ENCODE measurements at regions not wholly inside any gene's neighbourhood (a gene's known extent, or its start where the extent isn't known, plus 50 kb on each side); places are given as distances from the start of the nearest gene placed in this dataset.

GRCh38 chr3:65265942-65266590 is 578.3 kb upstream of the ADAMTS9 start:
- POLR2A ChIA-PET: no interaction called here
- Histone ChIP-seq H3K27ac (ENCODE audit: low read depth in 2 of 2, low read length in 1 of 2) (no peak overlapping the region), H3K4me2 (no peak overlapping the region), H3K27me3 (ENCODE audit: insufficient read depth) (no peaks in the 10 kb centered on the region), H3K9ac (no peak overlapping the region), H3F3A (replicated peaks; ENCODE audit: insufficient read depth) (no peaks in the 10 kb centered on the region), H2AFZ (ENCODE audit: low read depth) (no peak overlapping the region), H3K9me2 (no peaks in the 10 kb centered on the region), H3K4me3 (ENCODE audit: low read depth in 2 of 2, low read length in 1 of 2) (no peak overlapping the region), H4K20me1 (ENCODE audit: insufficient read depth) (no peaks in the 10 kb centered on the region), H3K79me2 (ENCODE audit: insufficient read depth) (no peaks in the 10 kb centered on the region), H3K36me3 (replicated peaks in 1 of 2; ENCODE audit: control insufficient read depth in 1 of 2, insufficient read depth in 2 of 2, low read length in 1 of 2) (no peaks in the 10 kb centered on the region), H3K9me3 (no peaks in the 10 kb centered on the region), H3K4me1 (ENCODE audit: control insufficient read depth in 1 of 2, insufficient read depth in 2 of 2, low read depth in 1 of 2, low read length in 1 of 2) (no peaks in the 10 kb centered on the region)
- CTCF ChIA-PET: interaction anchor here (1.4 kb wide), 1 partner anchor 10 kb away, joined by 3 read pairs; no protein-coding TSS in a partner anchor
- no peak for DNase-seq
- WGBS (ENCODE audit: low lambda C conversion rate): 49% methylated on average over 4 of the region's 4 CpGs
- no peak for TF ChIP-seq FOXM1 (IDR thresholded peaks at IDR 0.05; ENCODE audit: low read depth)
- TF ChIP-seq SMC3 (IDR thresholded peaks at IDR 0.05; ENCODE audit: low read depth, low read length): no peak
- TF ChIP-seq JUND (IDR thresholded peaks at IDR 0.05): no peak
- TF ChIP-seq, protein P1, sequence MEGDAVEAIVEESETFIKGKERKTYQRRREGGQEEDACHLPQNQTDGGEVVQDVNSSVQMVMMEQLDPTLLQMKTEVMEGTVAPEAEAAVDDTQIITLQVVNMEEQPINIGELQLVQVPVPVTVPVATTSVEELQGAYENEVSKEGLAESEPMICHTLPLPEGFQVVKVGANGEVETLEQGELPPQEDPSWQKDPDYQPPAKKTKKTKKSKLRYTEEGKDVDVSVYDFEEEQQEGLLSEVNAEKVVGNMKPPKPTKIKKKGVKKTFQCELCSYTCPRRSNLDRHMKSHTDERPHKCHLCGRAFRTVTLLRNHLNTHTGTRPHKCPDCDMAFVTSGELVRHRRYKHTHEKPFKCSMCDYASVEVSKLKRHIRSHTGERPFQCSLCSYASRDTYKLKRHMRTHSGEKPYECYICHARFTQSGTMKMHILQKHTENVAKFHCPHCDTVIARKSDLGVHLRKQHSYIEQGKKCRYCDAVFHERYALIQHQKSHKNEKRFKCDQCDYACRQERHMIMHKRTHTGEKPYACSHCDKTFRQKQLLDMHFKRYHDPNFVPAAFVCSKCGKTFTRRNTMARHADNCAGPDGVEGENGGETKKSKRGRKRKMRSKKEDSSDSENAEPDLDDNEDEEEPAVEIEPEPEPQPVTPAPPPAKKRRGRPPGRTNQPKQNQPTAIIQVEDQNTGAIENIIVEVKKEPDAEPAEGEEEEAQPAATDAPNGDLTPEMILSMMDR (IDR thresholded peaks at IDR 0.05): no peak
- TF ChIP-seq, protein P2, sequence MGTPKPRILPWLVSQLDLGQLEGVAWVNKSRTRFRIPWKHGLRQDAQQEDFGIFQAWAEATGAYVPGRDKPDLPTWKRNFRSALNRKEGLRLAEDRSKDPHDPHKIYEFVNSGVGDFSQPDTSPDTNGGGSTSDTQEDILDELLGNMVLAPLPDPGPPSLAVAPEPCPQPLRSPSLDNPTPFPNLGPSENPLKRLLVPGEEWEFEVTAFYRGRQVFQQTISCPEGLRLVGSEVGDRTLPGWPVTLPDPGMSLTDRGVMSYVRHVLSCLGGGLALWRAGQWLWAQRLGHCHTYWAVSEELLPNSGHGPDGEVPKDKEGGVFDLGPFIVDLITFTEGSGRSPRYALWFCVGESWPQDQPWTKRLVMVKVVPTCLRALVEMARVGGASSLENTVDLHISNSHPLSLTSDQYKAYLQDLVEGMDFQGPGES (IDR thresholded peaks at IDR 0.05; ENCODE audit: low read depth, low read length): no peak
- TF ChIP-seq MEF2A (IDR thresholded peaks at IDR 0.05; ENCODE audit: borderline replicate concordance, low read depth): no peak

DNA sequence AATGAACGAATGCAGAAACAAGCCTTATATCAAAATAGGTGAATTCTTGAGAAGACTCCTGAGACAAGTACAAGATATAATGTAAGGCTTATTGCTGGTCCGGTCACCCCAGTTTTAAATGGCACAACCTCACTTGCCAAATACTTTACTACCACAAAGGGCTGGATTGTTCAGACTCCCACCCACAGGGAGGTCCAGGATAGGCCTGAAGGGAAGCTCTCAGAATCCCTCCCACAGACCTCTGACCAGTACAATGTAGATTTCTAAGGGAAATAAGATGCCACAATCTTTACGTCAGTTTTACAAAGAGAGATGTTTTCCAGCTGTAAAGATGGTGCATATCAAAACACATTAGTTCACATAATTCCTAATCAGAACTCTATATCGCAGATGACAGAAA is 577.7 kb upstream of the ADAMTS9 start:
- Histone ChIP-seq H3K36me3 (replicated peaks in 1 of 2; ENCODE audit: control insufficient read depth in 1 of 2, insufficient read depth in 2 of 2, low read length in 1 of 2) (no peaks in the 10 kb centered on the region), H4K20me1 (ENCODE audit: insufficient read depth) (no peaks in the 10 kb centered on the region), H3K79me2 (ENCODE audit: insufficient read depth) (no peaks in the 10 kb centered on the region), H3K4me1 (ENCODE audit: control insufficient read depth in 1 of 2, insufficient read depth in 2 of 2, low read depth in 1 of 2, low read length in 1 of 2) (no peaks in the 10 kb centered on the region), H2AFZ (ENCODE audit: low read depth) (no peak overlapping the region), H3K9me2 (no peaks in the 10 kb centered on the region), H3F3A (replicated peaks; ENCODE audit: insufficient read depth) (no peaks in the 10 kb centered on the region), H3K9me3 (peaks cover 2% of the 10 kb centered on the region; the same call in 1 of the 2 replicates), H3K9ac (no peak overlapping the region), H3K4me2 (no peak overlapping the region), H3K27me3 (ENCODE audit: insufficient read depth) (no peaks in the 10 kb centered on the region), H3K27ac (ENCODE audit: low read depth in 2 of 2, low read length in 1 of 2) (no peak overlapping the region), H3K4me3 (ENCODE audit: low read depth in 2 of 2, low read length in 1 of 2) (no peak overlapping the region)
- TF ChIP-seq MEF2A (IDR thresholded peaks at IDR 0.05; ENCODE audit: borderline replicate concordance, low read depth) (no peak), ELF1 (IDR thresholded peaks at IDR 0.05) (no peak), REST (IDR thresholded peaks at IDR 0.05; ENCODE audit: low read depth, low read length) (no peak), CHD2 (IDR thresholded peaks at IDR 0.05; ENCODE audit: low read length, partially characterized antibody) (no peak), GATA2 (CRISPR knock-in tag; IDR thresholded peaks at IDR 0.05) (no peak), RCOR1 (IDR thresholded peaks at IDR 0.05; ENCODE audit: low read length) (no peak), TEAD4 (IDR thresholded peaks at IDR 0.05; ENCODE audit: borderline replicate concordance, insufficient read depth) (no peak), MXI1 (IDR thresholded peaks at IDR 0.05; ENCODE audit: low read depth, low read length) (no peak), YY1 (IDR thresholded peaks at IDR 0.05; ENCODE audit: low read depth) (no peak), TAF1 (IDR thresholded peaks at IDR 0.05; ENCODE audit: borderline replicate concordance, low read depth, low read length) (no peak)
- POLR2A ChIA-PET: no interaction called here
- no peak for DNase-seq
- CTCF ChIA-PET: interaction anchor here (1.4 kb wide), 1 partner anchor 11 kb away, joined by 3 read pairs; no protein-coding TSS in a partner anchor
- WGBS (ENCODE audit: low lambda C conversion rate): 65% methylated on average over 4 of the region's 4 CpGs
